ENCODE measurements at regions not wholly inside any gene's neighbourhood (a gene's known extent, or its start where the extent isn't known, plus 50 kb on each side); places are given as distances from the start of the nearest gene placed in this dataset.
"Not testable (repeated sequence)": the region's sequence is repeated elsewhere in the genome, so short reads cannot be mapped to it uniquely, and the experiment has no call there.

DNA sequence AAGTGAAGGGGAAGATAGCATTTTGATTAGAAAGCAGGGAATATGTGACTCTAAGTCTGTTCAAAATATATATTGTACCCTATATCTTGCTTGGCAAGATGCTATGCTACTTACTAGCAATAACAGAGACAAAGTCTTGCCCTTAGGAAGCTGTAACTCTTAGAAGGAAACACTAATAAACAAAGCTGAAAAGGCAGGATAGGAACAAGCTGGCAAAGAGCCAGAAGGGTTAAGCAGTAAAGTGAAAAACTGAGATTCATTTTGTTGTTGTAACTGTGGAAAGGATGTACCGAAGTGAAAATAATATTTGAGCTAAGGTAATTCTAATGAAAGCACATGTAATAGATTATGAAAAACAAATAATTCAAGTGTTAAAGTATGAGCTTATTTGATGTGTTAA is 527.1 kb upstream of the FLRT2 start:
- DNase-seq, result no peak

DNA sequence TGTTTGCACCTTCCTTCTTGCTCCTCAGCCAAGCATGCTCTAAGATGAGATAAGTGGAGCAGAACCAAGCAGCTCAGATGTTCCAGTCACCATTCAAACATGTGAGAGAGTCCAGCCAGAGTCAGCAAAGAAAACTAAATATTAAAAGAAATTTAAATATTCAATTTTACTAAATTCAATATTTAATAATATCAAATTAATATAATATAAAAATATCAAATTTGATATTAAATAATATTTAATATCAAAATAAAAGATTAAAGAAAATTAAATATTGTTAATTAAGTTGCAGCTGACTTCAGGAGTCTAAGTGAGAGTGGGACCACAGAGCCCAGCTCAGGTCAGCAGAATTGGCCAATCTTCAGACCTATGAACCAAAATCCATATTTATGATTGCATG is 526.1 kb upstream of the FLRT2 start:
- DNase-seq, result no peak

DNA sequence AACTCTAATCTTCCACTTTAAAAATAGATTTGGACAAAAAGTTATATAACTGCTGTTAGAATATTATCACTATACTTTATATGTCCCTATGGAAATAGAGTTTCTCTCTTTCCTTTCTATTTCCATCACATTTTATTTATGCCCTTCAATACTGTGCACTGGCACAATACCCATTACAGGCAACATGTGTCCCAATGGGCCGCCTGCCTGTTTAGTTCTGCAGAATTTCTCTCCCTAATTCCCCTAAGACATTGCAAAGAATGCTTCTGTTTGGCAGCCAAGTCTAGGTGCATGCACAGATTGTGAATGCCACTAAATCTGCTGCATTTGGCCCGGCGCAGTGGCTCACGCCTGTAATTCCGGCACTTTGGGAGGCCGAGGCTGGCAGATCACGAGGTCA is 520.4 kb upstream of the FLRT2 start:
- no peak for DNase-seq

DNA sequence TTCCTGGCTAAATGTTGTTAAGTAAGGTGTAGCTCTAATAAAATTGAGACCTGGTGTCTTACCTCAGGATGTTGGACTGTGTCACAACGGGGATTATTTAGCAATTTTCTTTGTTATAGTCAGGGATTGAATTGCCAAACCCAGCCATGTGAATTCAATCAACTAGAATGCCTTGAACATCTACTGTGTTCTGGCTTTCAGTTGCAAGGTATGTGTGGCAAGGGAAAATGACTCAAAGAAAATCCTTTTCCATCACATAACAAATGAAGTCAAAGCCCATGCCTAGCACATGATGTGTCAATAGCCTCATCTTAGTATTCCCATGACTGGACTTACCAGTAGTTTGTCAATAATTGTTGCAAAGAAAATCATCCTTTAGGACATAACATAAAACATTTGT is 519.8 kb upstream of the FLRT2 start:
- DNase-seq, result no peak

DNA sequence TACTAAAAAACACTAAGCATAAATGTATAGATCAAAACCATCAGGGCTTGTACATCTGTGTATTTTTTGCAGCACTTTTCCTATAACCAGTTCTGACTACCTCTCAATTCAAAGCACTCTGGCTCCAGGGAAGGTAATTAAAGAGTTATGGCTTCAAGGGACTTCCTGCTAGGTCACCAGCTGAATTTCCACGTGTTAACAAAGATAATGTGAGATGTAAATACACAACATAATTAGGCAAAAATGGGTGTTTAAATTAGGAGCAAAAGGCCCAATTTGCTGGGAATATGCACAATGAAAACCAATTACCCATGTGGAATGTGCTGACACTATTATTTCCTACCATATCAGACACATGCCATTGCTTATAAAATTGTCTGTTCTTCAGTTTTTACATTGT is 513.4 kb upstream of the FLRT2 start:
- no peak for DNase-seq

DNA sequence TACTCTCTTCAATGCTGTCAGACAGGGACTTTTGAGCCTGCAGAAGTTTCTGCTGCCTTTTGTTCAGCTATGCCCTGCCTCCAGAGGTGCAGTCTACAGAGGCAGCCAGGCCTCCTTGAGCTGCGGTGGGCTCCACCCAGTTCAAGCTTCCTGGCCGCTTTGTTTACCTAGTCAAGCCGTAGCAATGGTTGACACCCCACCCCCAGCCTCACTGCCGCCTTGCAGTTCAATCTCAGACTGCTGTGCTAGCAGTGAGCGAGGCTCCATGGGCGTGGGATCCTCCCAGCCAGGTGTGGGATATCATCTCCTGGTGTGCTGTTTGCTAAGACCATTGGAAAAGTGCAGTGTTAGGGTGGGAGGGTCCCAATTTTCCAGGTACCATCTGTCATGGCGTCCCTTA is 506.1 kb upstream of the FLRT2 start:
- DNase-seq, result not testable (repeated sequence)

DNA sequence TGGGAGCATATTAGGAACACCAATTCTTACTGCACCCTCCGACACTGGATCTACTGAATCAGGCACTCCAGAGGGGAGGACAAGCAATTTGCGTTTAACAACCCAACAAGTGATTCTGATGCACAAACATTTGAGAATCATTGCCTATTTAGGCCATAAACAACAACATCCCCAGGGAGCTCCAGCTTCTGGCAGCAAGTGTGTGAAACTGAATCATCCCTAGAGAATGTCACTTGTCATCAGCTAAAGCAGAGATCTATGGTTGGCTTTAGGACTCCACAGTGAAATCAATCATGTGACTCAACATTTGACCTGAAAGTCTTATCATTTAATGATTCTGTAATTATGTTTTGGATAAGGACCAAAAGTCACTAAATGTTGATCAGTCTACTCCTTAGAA is 505.0 kb upstream of the FLRT2 start:
- DNase-seq, result no peak

DNA sequence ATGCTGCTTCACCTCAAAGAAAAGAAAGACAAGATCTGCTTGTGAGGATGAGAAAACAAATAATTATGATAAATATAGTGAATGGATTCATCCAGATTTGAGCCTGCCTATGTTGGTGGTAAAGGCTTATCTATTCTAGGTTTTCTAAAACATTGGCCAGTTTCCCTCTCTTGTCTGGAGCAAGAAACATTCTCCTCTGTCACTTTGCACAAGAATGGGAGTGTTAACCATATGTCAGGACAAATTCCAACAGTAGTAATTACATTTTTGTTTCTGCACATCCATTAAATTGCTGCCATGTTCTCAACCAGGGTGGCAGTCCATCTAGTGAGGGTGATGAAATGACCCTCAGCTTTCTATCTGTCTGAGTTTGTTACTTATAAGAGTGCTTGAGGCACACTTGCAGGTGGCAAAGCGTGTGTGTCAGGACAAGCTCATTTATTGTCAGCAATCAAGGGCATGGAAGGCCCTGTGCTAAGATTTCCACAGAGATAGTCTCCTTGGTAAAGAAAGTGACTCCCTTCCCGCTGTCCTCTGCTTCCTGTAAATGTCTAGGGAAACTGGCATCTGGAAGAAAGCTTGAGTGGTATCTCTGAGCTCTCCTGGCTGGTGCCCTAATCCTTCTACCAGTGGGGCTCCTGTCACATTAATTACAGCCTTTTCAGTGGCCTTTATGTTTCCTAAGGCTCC is 502.1 kb upstream of the FLRT2 start:
- no peak for DNase-seq

DNA sequence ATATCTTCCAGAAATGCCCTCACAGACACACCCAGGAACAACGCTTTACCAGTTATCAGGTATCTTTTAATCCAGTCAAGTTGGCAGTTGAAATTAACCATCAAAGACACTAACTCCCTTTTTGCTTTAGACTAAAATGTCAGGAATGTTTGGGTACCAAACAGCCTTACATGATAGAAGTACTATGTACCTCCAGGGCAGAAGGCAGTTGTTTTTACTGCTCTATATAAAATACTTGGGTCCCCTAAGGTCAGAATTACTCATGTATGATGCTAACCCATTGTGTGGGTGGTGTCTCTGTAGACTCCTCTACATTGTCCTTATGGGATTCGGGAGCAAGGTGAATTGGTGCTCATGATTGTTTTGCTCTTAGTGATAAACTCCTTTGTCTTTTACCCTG is 492.5 kb upstream of the FLRT2 start:
- no peak for DNase-seq

DNA sequence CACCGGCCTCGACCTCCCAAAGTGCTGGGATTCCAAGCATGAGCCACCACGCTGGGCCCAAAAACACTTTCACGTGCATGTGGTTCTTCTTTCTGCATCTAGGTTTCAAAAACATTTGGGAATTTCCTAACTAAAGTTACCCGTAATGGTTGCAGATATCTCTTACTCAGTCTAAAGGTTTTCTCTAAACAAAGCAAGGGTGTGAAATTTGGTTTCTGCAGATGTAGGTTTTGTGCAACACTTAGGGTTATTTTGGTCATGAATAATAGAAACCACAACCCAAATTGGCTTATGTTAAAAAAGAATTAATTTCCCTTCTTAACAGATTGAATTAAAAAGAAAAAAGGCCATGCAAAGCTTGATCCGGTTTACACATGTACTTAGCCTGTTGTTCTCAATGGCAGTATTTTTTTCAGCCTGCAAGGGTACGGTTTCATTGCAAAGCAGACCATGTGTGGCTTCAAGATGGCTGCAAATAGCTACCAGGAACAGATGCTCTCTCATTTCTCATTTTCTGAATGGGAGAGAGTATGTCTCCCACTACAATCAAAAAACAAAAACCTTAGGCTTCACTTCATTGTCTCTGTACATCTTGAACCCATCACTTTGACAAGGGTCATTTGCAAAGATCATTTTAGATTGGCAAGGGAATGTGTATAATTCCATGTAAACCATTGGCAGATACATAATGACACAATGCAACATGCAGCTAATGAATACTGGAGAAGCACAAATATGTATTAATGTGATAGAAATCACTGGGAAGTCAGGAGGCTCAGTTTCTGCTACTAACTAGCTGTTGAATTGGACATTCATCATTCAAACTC is 491.2 kb upstream of the FLRT2 start:
- DNase-seq, result no peak

DNA sequence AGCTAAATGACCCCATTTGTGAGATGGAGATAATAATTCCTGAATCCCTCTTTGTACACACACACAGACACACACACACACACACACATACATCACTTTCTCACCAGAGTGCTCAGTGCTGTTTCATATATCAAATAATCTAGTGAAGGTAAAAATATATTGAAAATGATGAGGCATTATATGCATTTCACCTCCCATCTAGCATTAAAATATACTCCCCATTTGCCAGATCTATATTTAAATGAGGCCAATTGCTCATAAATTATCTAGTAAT is 490.7 kb upstream of the FLRT2 start:
- DNase-seq, result no peak

DNA sequence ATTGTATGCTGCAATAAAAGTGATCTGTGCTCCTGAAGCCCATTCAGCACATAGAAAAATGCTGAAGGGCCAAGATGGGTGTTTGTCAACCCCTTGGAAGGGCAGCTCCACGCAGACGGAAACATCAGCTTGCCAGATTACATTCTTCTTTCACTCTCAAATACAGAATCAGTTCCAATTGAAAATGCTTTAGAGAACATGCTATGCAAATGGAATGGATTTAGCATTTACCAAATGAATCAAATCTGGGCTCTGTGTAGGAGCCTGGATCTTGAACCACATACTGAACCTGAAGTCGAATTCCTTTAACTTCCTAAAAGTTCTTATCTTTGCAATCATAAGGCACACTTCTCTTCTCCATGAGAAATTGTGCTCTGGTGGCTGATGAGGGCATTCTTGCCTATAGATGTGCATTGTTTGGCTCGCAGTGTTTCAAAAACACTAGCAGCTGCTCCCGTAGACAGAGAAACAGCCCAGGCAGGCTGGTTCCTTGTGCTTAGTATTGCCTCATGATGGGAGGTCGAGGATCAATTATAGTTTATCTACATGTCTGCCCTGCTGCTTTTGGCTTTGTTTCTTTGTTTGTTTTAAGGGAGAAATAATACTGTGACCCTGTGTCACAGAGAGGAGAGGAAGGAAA is 489.8 kb upstream of the FLRT2 start:
- no peak for DNase-seq

DNA sequence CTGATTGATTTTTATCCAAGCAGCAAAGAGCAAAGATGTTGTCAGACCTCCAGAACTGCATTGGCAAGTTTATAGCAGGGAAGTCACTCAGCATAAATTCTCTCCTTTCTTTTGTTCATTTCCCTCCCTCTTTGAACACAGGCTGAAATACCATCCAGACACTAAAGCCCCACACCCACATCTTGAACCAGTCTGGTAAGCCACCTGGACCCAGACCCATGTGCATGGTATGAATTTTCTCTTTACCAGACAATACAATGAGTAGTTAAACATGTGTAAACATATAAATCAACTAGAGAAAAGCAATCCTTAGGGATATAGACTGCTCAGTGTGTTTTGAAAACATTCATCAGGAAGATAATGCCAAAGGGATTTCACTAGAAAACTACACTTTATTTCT is 488.3 kb upstream of the FLRT2 start:
- no peak for DNase-seq

DNA sequence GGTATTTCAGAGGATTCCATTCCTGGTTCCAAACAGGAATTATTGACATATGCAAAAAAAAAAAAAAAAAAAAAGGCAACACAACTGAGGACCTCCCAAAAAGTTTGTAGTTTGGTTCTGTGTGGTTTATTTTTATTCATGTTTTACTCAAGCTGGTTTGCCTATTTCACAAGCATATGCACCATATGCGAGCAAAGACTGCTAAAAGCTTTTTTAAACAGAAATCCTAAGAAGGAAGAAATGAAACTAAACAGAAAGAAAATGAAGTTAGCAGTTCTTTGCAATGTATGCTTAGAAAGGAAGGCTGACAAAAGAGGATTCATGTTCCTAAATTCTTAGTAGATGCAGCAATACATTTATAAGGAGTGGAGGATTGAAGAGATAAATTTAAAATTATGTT is 487.6 kb upstream of the FLRT2 start:
- DNase-seq, result no peak

DNA sequence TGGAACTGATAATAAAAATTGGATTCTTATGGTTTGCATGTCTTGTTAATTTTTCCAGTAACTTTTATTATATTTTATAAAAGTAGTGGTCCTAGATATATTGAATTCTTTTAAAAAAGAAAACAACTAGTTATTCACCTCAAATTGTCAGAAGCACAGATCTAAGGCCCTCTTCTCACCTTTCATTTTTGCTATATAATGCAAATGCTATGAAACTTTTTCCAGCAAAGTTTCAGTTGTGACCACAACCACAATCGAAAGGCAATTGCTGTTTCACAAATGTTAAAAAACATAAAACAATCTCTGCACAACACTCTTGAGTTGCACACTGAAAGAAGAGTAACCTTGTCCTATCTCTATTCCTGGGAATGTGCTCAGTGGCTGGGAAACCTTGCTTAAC is 479.8 kb upstream of the FLRT2 start:
- no peak for DNase-seq

DNA sequence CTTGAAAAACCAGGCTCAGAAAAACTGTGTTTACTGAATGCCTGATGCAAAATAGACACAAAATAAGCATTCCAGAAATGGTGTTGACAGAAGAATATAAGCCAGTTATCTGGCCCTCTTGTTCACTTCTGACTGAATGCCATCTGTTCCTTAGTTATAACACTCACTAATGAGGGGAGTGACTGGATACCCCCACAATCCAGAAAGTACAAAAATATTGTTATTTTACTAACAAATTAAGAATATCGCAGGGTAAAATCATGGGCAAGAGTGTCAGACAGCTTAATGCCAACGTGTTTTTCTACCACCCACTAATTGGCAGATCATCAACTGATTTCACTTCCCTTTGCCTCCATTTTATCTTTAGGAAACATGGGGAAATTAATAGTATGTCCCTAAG is 477.3 kb upstream of the FLRT2 start:
- no peak for DNase-seq

DNA sequence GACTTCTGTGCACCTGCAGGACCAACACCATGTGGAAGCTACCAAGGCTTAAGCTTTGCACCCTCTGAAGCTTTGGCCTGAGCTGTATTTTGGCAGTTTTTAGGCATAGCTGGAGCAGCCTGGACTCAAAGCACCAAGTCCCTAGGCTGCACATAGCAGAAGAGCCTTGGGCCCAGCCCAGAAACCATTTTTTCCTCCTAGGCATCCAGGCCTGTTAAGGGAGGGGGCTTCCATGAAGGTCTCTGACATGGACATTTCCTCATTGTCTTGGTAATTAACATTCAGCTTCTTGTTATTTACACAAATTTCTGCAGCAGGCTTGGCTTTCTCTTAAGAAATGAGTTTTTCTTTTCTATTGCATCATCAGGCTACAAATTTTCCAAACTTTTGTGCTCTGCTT is 475.8 kb upstream of the FLRT2 start:
- DNase-seq, result no peak

DNA sequence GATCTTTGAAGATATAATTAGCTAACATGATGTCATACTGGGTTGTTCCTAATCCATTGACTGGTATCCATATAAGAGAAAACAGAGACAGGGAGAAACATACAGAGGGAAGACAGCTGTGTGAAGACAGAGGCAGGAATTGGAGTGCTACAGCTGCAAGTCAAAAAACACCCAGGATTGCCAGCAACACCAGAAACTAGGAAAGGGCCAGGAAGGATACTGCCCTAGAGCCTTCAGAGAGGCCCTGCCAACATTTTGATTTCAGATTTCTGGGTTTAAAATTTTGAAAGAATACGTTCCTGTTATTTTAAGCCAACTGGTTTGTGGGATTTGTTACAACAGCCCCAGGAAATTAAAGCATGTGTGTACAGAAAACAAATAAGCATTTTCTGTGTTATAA is 473.7 kb upstream of the FLRT2 start:
- no peak for DNase-seq

DNA sequence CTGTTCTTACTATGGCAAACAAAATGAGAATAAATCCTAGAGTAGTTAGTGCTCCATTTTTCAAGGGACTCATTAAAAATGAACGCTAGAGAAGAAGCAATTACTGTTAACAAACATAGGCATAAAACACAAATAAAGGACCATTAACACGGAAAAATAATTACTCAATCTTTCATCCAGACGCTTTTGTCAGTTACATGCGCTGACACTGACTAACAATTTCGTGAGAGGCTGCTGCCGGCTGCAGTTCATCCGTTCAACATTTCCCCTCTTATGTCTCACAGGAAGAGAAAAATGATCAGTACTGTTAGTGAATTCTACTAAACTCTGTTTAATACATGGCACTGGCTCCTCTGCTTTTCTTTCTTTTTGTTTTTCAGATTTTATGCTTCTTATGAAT is 472.7 kb upstream of the FLRT2 start:
- no peak for DNase-seq

DNA sequence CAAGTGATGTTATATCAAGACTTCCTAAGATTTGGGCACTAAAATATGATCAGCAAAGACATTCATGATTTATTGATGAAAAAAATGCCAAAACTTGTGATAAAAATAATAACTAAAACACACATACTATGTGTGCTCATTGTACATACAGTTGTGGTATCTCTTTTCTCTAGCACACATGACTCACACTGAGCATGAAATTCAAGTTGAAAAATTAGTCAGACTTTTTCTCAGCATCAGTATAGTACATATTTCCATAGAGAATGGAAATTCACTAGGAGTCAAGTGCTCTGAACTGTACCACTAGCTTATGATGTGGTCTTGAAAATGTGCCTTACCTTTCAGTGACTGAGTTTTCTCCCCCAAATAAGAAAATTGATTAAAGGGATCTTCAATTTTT is 471.8 kb upstream of the FLRT2 start:
- DNase-seq, result no peak

DNA sequence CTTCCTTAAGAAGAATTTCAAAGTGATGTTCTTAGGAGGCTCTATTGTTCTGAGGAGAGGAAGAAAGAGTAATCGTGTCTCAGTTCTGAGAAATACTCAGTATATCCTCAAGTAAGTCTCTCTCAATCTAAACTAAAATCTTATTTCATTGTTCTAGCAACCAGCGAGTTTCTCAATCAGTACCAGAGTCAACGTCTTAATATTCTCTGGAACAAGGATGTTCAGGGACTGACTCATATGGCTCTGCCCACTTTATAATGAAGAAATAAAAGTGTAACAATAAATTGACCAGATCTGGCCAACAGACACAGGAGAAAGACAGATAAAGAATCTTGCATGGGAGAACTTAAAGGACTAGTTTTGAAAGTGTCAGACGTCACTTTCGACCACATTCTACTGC is 469.8 kb upstream of the FLRT2 start:
- no peak for DNase-seq

DNA sequence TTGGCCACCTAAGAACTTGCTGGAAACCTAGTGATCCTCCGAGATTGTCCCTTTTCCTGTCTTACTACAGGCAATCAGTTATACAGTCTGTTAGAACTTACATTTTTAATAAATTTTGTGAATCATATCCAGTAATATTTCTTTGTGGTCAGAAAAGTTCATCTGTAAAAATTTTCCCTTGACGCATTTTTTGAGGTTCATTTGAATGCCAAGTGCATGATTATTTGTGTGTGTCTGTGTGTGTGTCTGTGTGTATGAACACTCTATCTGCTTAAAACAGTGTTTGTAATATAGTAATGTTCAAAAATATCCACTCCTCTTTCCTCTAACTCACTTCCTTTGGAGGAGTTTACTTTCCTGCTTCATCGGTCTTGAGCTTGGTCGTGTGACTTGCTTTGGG is 468.7 kb upstream of the FLRT2 start:
- DNase-seq, result no peak

DNA sequence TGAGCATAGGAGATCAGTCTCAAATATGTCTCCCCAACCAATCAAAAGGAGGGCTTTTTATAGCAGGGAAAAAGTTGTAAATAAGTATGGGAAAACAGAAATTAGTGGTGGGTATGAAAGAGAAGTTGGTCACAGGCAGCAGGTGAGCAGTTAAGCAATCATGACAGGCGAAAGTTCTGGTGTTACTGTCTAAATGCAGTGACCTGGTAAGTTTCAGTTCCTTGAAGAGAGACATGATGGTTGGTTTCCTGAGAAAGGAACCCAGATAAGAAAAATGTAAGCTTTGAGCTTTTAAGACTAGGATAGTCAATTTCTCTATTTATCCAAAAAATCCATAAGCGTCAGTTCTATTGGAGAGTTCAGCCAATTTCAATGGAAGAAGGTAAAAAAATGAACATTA is 466.2 kb upstream of the FLRT2 start:
- no peak for DNase-seq

DNA sequence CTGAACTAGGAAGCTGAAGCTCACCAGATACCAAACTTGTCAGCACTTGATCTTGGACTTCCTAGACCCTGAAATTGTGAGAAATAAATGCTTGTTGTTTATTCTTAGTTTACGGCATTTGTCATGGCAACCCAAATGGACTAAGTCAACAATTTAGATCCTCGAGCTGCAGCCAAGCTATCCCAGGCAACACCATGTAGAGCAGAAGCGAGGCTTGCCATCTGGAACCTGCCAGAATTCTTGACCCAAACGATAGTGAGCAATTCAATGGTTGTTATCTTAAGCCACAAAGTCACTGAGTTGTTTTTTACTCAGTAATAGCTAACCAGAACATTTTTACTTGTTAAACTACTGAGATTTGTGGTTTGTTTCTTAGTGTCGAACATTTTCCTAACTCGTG is 458.5 kb upstream of the FLRT2 start:
- DNase-seq, result no peak

DNA sequence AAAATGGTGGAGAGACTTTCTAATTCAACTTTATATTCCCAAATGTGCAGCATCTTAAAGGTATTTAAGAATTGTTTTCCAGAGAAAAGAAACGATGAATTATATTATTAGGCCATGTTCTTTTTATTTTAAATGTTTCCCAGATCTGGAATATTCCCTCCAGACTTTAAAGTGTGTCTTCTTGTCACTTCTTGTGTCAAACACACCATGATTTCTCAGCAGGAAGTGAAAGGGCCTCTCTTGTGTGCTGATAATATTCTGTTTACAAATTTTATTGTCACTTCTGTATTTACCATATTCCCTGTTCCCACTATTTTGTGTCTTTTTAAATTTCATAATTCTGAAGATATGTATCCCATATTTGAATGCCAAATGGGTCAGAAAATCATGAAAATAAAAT is 455.0 kb upstream of the FLRT2 start:
- DNase-seq, result no peak

Data from right forelimb (tissue), 1 donor.